ENCODE measurements at regions not wholly inside any gene's neighbourhood (a gene's known extent, or its start where the extent isn't known, plus 50 kb on each side); places are given as distances from the start of the nearest gene placed in this dataset.

- TF ChIP-seq CTCF (IDR thresholded peaks at IDR 0.05) (peak; percentile 73 to 93 (median 88)), POLR2A (IDR thresholded peaks at IDR 0.05) (no peak)
Observed at GRCh38 chr5:174951151-174951780, 226.9 kb downstream of the MSX2 start.

Measured in right lobe of liver (tissue), 4 donors.